ENCODE measurements at regions not wholly inside any gene's neighbourhood (a gene's known extent, or its start where the extent isn't known, plus 50 kb on each side); places are given as distances from the start of the nearest gene placed in this dataset.

- Mint-ChIP-seq H3K9me3 (peaks cover 6 to 14% (median 12%) of the 10 kb centered on the region in 6 donors), H3K27me3 (ENCODE audit: low read depth in 3 of 3) (peaks cover 0 to 14% (median 7%) of the 10 kb centered on the region in 3 donors), H3K27ac (no peak overlapping the region), H3K36me3 (no peaks in the 10 kb centered on the region), H3K4me1 (peaks cover 11 to 15% of the 10 kb centered on the region in 2 donors), H3K4me3 (no peak overlapping the region)
- DNase-seq = no peak
Measured at GRCh38 chr1:90344963-90345730, 350.2 kb downstream of the ZNF326 start.

GRCh38 chr1:90341516-90341915, 346.6 kb downstream of the ZNF326 start:
- no peak overlapping the region for H3K27ac Mint-ChIP-seq
- DNase-seq = no peak
- peaks cover 0 to 11% (median 7%) of the 10 kb centered on the region in 3 donors for H3K27me3 Mint-ChIP-seq (ENCODE audit: low read depth in 3 of 3)

GRCh38 chr1:90340606-90341005, 345.7 kb downstream of the ZNF326 start:
- H3K4me3 Mint-ChIP-seq = peak overlapping the region in 3 of 5 donors; percentile 22 to 65 (median 35)
- peak in 1 of 3 donors; percentile 19 for DNase-seq
- H3K36me3 Mint-ChIP-seq = no peaks in the 10 kb centered on the region
- H3K27ac Mint-ChIP-seq = no peak overlapping the region
- peaks cover 0 to 10% (median 5%) of the 10 kb centered on the region in 3 donors for H3K27me3 Mint-ChIP-seq (ENCODE audit: low read depth in 3 of 3)
- peaks cover 0 to 10% (median 0%) of the 10 kb centered on the region in 6 donors for H3K9me3 Mint-ChIP-seq
- peaks cover 19 to 31% of the 10 kb centered on the region in 2 donors for H3K4me1 Mint-ChIP-seq

More at GRCh38 chr1:90341516-90341915, 346.6 kb downstream of the ZNF326 start:
- Mint-ChIP-seq H3K36me3 (no peaks in the 10 kb centered on the region), H3K4me3 (no peak overlapping the region), H3K9me3 (peaks cover 0 to 6% (median 0%) of the 10 kb centered on the region in 6 donors), H3K4me1 (peaks cover 19 to 31% of the 10 kb centered on the region in 2 donors)

GRCh38 chr1:90339811-90340210, 344.9 kb downstream of the ZNF326 start:
- Mint-ChIP-seq H3K27me3 (ENCODE audit: low read depth in 3 of 3) (peaks cover 0 to 8% (median 4%) of the 10 kb centered on the region in 3 donors), H3K9me3 (peaks cover 0 to 8% (median 0%) of the 10 kb centered on the region in 6 donors), H3K36me3 (no peaks in the 10 kb centered on the region), H3K4me3 (no peak overlapping the region), H3K4me1 (peaks cover 19 to 31% of the 10 kb centered on the region in 2 donors), H3K27ac (no peak overlapping the region)
- no peak for DNase-seq

GRCh38 chr1:90336552-90337324, 341.8 kb downstream of the ZNF326 start:
- Mint-ChIP-seq H3K9me3 (peaks cover 0 to 4% (median 0%) of the 10 kb centered on the region in 6 donors), H3K4me1 (peaks cover 25 to 39% of the 10 kb centered on the region in 2 donors), H3K27ac (no peak overlapping the region), H3K36me3 (no peaks in the 10 kb centered on the region), H3K4me3 (no peak overlapping the region), H3K27me3 (ENCODE audit: low read depth in 3 of 3) (peaks cover 0 to 2% (median 0%) of the 10 kb centered on the region in 3 donors)
- DNase-seq = no peak

- no peak for DNase-seq
- H3K4me1 Mint-ChIP-seq = peaks cover 18 to 28% of the 10 kb centered on the region in 2 donors
- peaks cover 0 to 4% (median 0%) of the 10 kb centered on the region in 6 donors for H3K9me3 Mint-ChIP-seq
- H3K27me3 Mint-ChIP-seq (ENCODE audit: low read depth in 3 of 3) = peaks cover 0 to 3% (median 0%) of the 10 kb centered on the region in 3 donors
- no peak overlapping the region for H3K27ac Mint-ChIP-seq
- no peaks in the 10 kb centered on the region for H3K36me3 Mint-ChIP-seq
- H3K4me3 Mint-ChIP-seq = no peak overlapping the region
Measured at GRCh38 chr1:90335558-90335957, 340.6 kb downstream of the ZNF326 start.

GRCh38 chr1:90334137-90334536, 339.2 kb downstream of the ZNF326 start:
- Mint-ChIP-seq H3K9me3 (peaks cover 0 to 6% (median 0%) of the 10 kb centered on the region in 6 donors), H3K4me1 (peaks cover 5 to 14% of the 10 kb centered on the region in 2 donors), H3K4me3 (peak overlapping the region in 1 of 5 donors; percentile 41), H3K27me3 (ENCODE audit: low read depth in 3 of 3) (peaks cover 0 to 4% (median 0%) of the 10 kb centered on the region in 3 donors), H3K36me3 (peaks cover 0 to 4% (median 0%) of the 10 kb centered on the region in 3 donors), H3K27ac (no peak overlapping the region)
- DNase-seq = no peak

GRCh38 chr1:90325168-90325567, 330.3 kb downstream of the ZNF326 start:
- peaks cover 0 to 9% (median 2%) of the 10 kb centered on the region in 6 donors for H3K9me3 Mint-ChIP-seq
- H3K36me3 Mint-ChIP-seq = peaks cover 0 to under 1% (median 0%) of the 10 kb centered on the region in 3 donors
- peaks cover 14 to 20% of the 10 kb centered on the region in 2 donors for H3K4me1 Mint-ChIP-seq
- DNase-seq = no peak
- no peak overlapping the region for H3K27ac Mint-ChIP-seq
- H3K4me3 Mint-ChIP-seq = no peak overlapping the region
- peaks cover 2 to 8% (median 5%) of the 10 kb centered on the region in 3 donors for H3K27me3 Mint-ChIP-seq (ENCODE audit: low read depth in 3 of 3)

GRCh38 chr1:90322186-90322585, 327.3 kb downstream of the ZNF326 start:
- H3K4me3 Mint-ChIP-seq = no peak overlapping the region
- H3K36me3 Mint-ChIP-seq = no peaks in the 10 kb centered on the region
- H3K9me3 Mint-ChIP-seq = peaks cover 0 to 7% (median 2%) of the 10 kb centered on the region in 6 donors

GRCh38 chr1:90319918-90320317, 325.0 kb downstream of the ZNF326 start:
- no peak for DNase-seq
- H3K4me1 Mint-ChIP-seq = no peaks in the 10 kb centered on the region
- no peak overlapping the region for H3K27ac Mint-ChIP-seq
- peaks cover 2 to 9% (median 3%) of the 10 kb centered on the region in 3 donors for H3K27me3 Mint-ChIP-seq (ENCODE audit: low read depth in 3 of 3)
- no peak overlapping the region for H3K4me3 Mint-ChIP-seq
- H3K9me3 Mint-ChIP-seq = peaks cover 0 to 5% (median 2%) of the 10 kb centered on the region in 6 donors
- H3K36me3 Mint-ChIP-seq = no peaks in the 10 kb centered on the region

More at GRCh38 chr1:90322186-90322585, 327.3 kb downstream of the ZNF326 start:
- H3K27me3 Mint-ChIP-seq (ENCODE audit: low read depth in 3 of 3) = peaks cover 2 to 7% (median 3%) of the 10 kb centered on the region in 3 donors
- peak overlapping the region in 1 of 6 donors; percentile 77 for H3K27ac Mint-ChIP-seq
- no peak for DNase-seq
- H3K4me1 Mint-ChIP-seq = peaks cover 7 to 10% of the 10 kb centered on the region in 2 donors

GRCh38 chr1:90318431-90318830, 323.5 kb downstream of the ZNF326 start:
- Mint-ChIP-seq H3K4me3 (no peak overlapping the region), H3K27ac (no peak overlapping the region), H3K4me1 (no peaks in the 10 kb centered on the region), H3K27me3 (ENCODE audit: low read depth in 3 of 3) (peaks cover 2 to 7% (median 3%) of the 10 kb centered on the region in 3 donors), H3K36me3 (no peaks in the 10 kb centered on the region), H3K9me3 (peaks cover 0 to 7% (median 2%) of the 10 kb centered on the region in 6 donors)
- DNase-seq = no peak

GRCh38 chr1:90317628-90318027, 322.7 kb downstream of the ZNF326 start:
- Mint-ChIP-seq H3K4me3 (no peak overlapping the region), H3K4me1 (no peaks in the 10 kb centered on the region), H3K27me3 (ENCODE audit: low read depth in 3 of 3) (peaks cover 0 to 7% (median 3%) of the 10 kb centered on the region in 3 donors), H3K9me3 (peaks cover 0 to 6% (median 0%) of the 10 kb centered on the region in 6 donors), H3K36me3 (no peaks in the 10 kb centered on the region), H3K27ac (no peak overlapping the region)
- DNase-seq = no peak

- Mint-ChIP-seq H3K36me3 (no peaks in the 10 kb centered on the region), H3K9me3 (peaks cover 0 to 3% (median 0%) of the 10 kb centered on the region in 6 donors), H3K27ac (no peak overlapping the region), H3K27me3 (ENCODE audit: low read depth in 3 of 3) (peaks cover 0 to 7% (median 0%) of the 10 kb centered on the region in 3 donors), H3K4me1 (no peaks in the 10 kb centered on the region), H3K4me3 (no peak overlapping the region)
- no peak for DNase-seq
Measured at GRCh38 chr1:90314533-90314932, 319.6 kb downstream of the ZNF326 start.
